ENCODE measurements at regions not wholly inside any gene's neighbourhood (a gene's known extent, or its start where the extent isn't known, plus 50 kb on each side); places are given as distances from the start of the nearest gene placed in this dataset.

- no peak for TF ChIP-seq CTCF (IDR thresholded peaks at IDR 0.05)
- no peak for TF ChIP-seq POLR2A (IDR thresholded peaks at IDR 0.05)
- TF ChIP-seq POLR2AphosphoS5 (IDR thresholded peaks at IDR 0.05), result no peak
- no peak for TF ChIP-seq EP300 (IDR thresholded peaks at IDR 0.05; ENCODE audit: low read depth)
Observed at GRCh38 chr3:118744186-118744585, 290.5 kb downstream of the IGSF11 start.

All from transverse colon (tissue), 4 donors.